ENCODE measurements at regions not wholly inside any gene's neighbourhood (a gene's known extent, or its start where the extent isn't known, plus 50 kb on each side); places are given as distances from the start of the nearest gene placed in this dataset.

- Mint-ChIP-seq H3K27ac (no peak overlapping the region), H3K36me3 (no peaks in the 10 kb centered on the region), H3K4me1 (no peaks in the 10 kb centered on the region), H3K4me3 (no peak overlapping the region), H3K9me3 (peaks cover 0 to 7% (median 2%) of the 10 kb centered on the region in 7 donors), H3K27me3 (ENCODE audit: low read depth in 3 of 3) (peaks cover 0 to 3% (median 0%) of the 10 kb centered on the region in 3 donors)
- no peak overlapping the region for H3K9ac ChIP-seq (ENCODE audit: insufficient read depth, low read length, poor library complexity, severe bottlenecking)
- TF ChIP-seq, protein P1, sequence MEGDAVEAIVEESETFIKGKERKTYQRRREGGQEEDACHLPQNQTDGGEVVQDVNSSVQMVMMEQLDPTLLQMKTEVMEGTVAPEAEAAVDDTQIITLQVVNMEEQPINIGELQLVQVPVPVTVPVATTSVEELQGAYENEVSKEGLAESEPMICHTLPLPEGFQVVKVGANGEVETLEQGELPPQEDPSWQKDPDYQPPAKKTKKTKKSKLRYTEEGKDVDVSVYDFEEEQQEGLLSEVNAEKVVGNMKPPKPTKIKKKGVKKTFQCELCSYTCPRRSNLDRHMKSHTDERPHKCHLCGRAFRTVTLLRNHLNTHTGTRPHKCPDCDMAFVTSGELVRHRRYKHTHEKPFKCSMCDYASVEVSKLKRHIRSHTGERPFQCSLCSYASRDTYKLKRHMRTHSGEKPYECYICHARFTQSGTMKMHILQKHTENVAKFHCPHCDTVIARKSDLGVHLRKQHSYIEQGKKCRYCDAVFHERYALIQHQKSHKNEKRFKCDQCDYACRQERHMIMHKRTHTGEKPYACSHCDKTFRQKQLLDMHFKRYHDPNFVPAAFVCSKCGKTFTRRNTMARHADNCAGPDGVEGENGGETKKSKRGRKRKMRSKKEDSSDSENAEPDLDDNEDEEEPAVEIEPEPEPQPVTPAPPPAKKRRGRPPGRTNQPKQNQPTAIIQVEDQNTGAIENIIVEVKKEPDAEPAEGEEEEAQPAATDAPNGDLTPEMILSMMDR (IDR thresholded peaks at IDR 0.05) = no peak
- intact Hi-C loops (cut with micrococcal nuclease) = no loop called here
- H4K20me1 ChIP-seq (ENCODE audit: insufficient read depth, low read length) = no peaks in the 10 kb centered on the region
- no peaks in the 10 kb centered on the region for H3K79me2 ChIP-seq (ENCODE audit: insufficient read depth, low read length)
- no peak overlapping the region for H2AFZ ChIP-seq (ENCODE audit: insufficient read depth, low read depth, low read length, poor library complexity, severe bottlenecking)
- no peak overlapping the region for H3K27ac ChIP-seq (ENCODE audit: low read depth in 1 of 2, low read length in 2 of 2)
- WGBS (ENCODE audit: insufficient coverage) = 100% methylated on average over 2 of the region's 2 CpGs
- H3K27me3 ChIP-seq (ENCODE audit: control insufficient read depth in 2 of 2, insufficient read depth in 2 of 2, low read length in 2 of 2) = no peaks in the 10 kb centered on the region
- no peak overlapping the region for H3K4me2 ChIP-seq (replicated peaks; ENCODE audit: extremely low read depth, low read length, poor library complexity, severe bottlenecking)
- no peaks in the 10 kb centered on the region for H3K36me3 ChIP-seq (replicated peaks in 1 of 2; ENCODE audit: control insufficient read depth in 1 of 2, insufficient read depth in 2 of 2, low read length in 2 of 2)
- H3K4me1 ChIP-seq (ENCODE audit: control insufficient read depth in 1 of 2, insufficient read depth in 2 of 2, low read length in 2 of 2) = no peaks in the 10 kb centered on the region
- no peak overlapping the region for H3K4me3 ChIP-seq (replicated peaks in 1 of 3; ENCODE audit: low read depth in 2 of 3, low read length in 3 of 3)
- peaks cover 0 to 4% of the 10 kb centered on the region in 2 donors for H3K9me3 ChIP-seq (replicated peaks in 1 of 2; ENCODE audit: control insufficient read depth in 1 of 2, insufficient read depth in 1 of 2, low read length in 2 of 2)
- DNase-seq = no peak
Observed at GRCh38 chr2:7927691-7928090, 754.2 kb upstream of the ID2 start.

DNA sequence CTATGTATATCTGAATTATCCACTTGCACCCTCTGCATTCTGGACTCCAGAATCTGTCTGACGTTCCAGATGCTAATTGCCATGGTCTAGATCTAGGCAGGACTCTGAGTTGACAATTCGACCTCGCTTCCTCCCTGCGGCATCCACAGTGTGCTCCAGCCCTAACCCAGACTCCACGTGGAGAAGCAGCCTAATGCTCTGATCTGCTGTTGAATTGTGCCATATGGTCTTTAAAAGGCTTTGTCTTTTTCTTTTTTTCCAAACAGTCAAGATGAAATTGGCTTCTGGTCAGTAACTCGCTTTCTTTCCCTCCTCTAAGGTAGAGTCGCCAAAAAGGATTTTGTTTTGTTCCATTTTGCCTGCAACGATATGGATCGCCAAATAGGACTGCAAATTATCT lies 752.6 kb upstream of the ID2 start:
- Histone ChIP-seq H3K9me3 (replicated peaks in 1 of 2; ENCODE audit: control insufficient read depth in 1 of 2, insufficient read depth in 1 of 2, low read length in 2 of 2) (no peaks in the 10 kb centered on the region), H2AFZ (ENCODE audit: insufficient read depth, low read depth, low read length, poor library complexity, severe bottlenecking) (no peak overlapping the region), H4K20me1 (ENCODE audit: insufficient read depth, low read length) (no peaks in the 10 kb centered on the region), H3K4me1 (ENCODE audit: control insufficient read depth in 1 of 2, insufficient read depth in 2 of 2, low read length in 2 of 2) (no peaks in the 10 kb centered on the region), H3K27ac (ENCODE audit: low read depth in 1 of 2, low read length in 2 of 2) (no peak overlapping the region), H3K4me3 (replicated peaks in 1 of 3; ENCODE audit: low read depth in 2 of 3, low read length in 3 of 3) (no peak overlapping the region), H3K36me3 (replicated peaks in 1 of 2; ENCODE audit: control insufficient read depth in 1 of 2, insufficient read depth in 2 of 2, low read length in 2 of 2) (no peaks in the 10 kb centered on the region), H3K79me2 (ENCODE audit: insufficient read depth, low read length) (no peaks in the 10 kb centered on the region), H3K4me2 (replicated peaks; ENCODE audit: extremely low read depth, low read length, poor library complexity, severe bottlenecking) (no peak overlapping the region), H3K27me3 (ENCODE audit: control insufficient read depth in 2 of 2, insufficient read depth in 2 of 2, low read length in 2 of 2) (no peaks in the 10 kb centered on the region), H3K9ac (ENCODE audit: insufficient read depth, low read length, poor library complexity, severe bottlenecking) (no peak overlapping the region)
- DNase-seq = no peak
- H3K9me3 Mint-ChIP-seq = peaks cover 0 to 3% (median 0%) of the 10 kb centered on the region in 7 donors
- WGBS (ENCODE audit: insufficient coverage) = 96% methylated on average over 5 of the region's 9 CpGs
- intact Hi-C loops (cut with micrococcal nuclease) = no loop called here
- no peak overlapping the region for H3K27ac Mint-ChIP-seq
- no peak overlapping the region for H3K4me3 Mint-ChIP-seq
- TF ChIP-seq, protein P1 (IDR thresholded peaks at IDR 0.05) = no peak
- no peaks in the 10 kb centered on the region for H3K36me3 Mint-ChIP-seq
- H3K4me1 Mint-ChIP-seq = no peaks in the 10 kb centered on the region
- peaks cover 0 to 3% (median 0%) of the 10 kb centered on the region in 3 donors for H3K27me3 Mint-ChIP-seq (ENCODE audit: low read depth in 3 of 3)

Measured in CD14-positive monocyte (primary cell).